CD4-positive, alpha-beta T cell treated with Interleukin-17A for 4 hours (primary cell): ENCODE measurements at regions not wholly inside any gene's neighbourhood (a gene's known extent, or its start where the extent isn't known, plus 50 kb on each side); places are given as distances from the start of the nearest gene placed in this dataset.
A peak's percentile ranks its signal among the peaks of the same experiment; 100 is the strongest.
"Not testable (repeated sequence)": the region's sequence is repeated elsewhere in the genome, so short reads cannot be mapped to it uniquely, and the experiment has no call there.

Experiments
- DNase-seq: peaks from one replicate; pipeline ENCODE4 v3.0.0-alpha.2; 2020; ENCODE audit warnings: mixed read lengths

GRCh38 chr10:4181621-4182049, 396.6 kb upstream of the KLF6 start:
- DNase-seq: no peak

- no peak for DNase-seq
Observed at GRCh38 chr10:4181081-4181480, 396.1 kb upstream of the KLF6 start.

GRCh38 chr10:4177791-4178190, 392.8 kb upstream of the KLF6 start:
- DNase-seq: no peak

- DNase-seq: no peak
Observed at GRCh38 chr10:4176500-4177281, 391.7 kb upstream of the KLF6 start.

- no peak for DNase-seq
Observed at GRCh38 chr10:4174197-4174596, 389.2 kb upstream of the KLF6 start.

GRCh38 chr10:4170633-4171314, 385.8 kb upstream of the KLF6 start:
- DNase-seq: no peak

- DNase-seq: no peak
Observed at GRCh38 chr10:4170181-4170580, 385.2 kb upstream of the KLF6 start.

- DNase-seq: no peak
Observed at GRCh38 chr10:4169448-4169847, 384.4 kb upstream of the KLF6 start.

- DNase-seq: no peak
Observed at GRCh38 chr10:4167216-4167615, 382.2 kb upstream of the KLF6 start.

- no peak for DNase-seq
Observed at GRCh38 chr10:4162571-4163286, 377.7 kb upstream of the KLF6 start.

GRCh38 chr10:4159173-4159572, 374.2 kb upstream of the KLF6 start:
- DNase-seq: no peak

GRCh38 chr10:4154191-4154715, 369.2 kb upstream of the KLF6 start:
- peak; percentile 21 for DNase-seq

- DNase-seq: peak; percentile 18
Observed at GRCh38 chr10:4151466-4151865, 366.5 kb upstream of the KLF6 start.

GRCh38 chr10:4150676-4151075, 365.7 kb upstream of the KLF6 start:
- no peak for DNase-seq

- DNase-seq: not testable (repeated sequence)
Observed at GRCh38 chr10:4149460-4149859, 364.5 kb upstream of the KLF6 start.

- DNase-seq: no peak
Observed at GRCh38 chr10:4147245-4147644, 362.2 kb upstream of the KLF6 start.

- no peak for DNase-seq
Observed at GRCh38 chr10:4144817-4145216, 359.8 kb upstream of the KLF6 start.

GRCh38 chr10:4141471-4141870, 356.5 kb upstream of the KLF6 start:
- no peak for DNase-seq

- DNase-seq: no peak
Observed at GRCh38 chr10:4138146-4138721, 353.2 kb upstream of the KLF6 start.

- no peak for DNase-seq
Observed at GRCh38 chr10:4137299-4137698, 352.3 kb upstream of the KLF6 start.

GRCh38 chr10:4136121-4136520, 351.1 kb upstream of the KLF6 start:
- DNase-seq: no peak

GRCh38 chr10:4132216-4132556, 347.2 kb upstream of the KLF6 start:
- DNase-seq: no peak
